Coronary artery (tissue), 2 donors: ENCODE measurements at regions not wholly inside any gene's neighbourhood (a gene's known extent, or its start where the extent isn't known, plus 50 kb on each side); places are given as distances from the start of the nearest gene placed in this dataset.

Source experiments
- DNase-seq: peaks from one replicate; pipeline ENCODE4 v3.0.0-alpha.2; 2017; ENCODE audit warnings: low spot score
- H3K27ac ChIP-seq, 2 donors: fragments of 200-600 bp; sonication (generic); one replicate each; pipeline ENCODE4 v1.5.1; 2016 to 2019
- H3K4me3 ChIP-seq: fragments of 200-600 bp; sonication (generic); 2 replicates; pipeline ENCODE4 v1.5.1; 2016; ENCODE audit warnings: mild to moderate bottlenecking, moderate library complexity
- TF ChIP-seq, protein P1 (sequence below): fragments of 200-600 bp; sonication (generic); IDR thresholded peaks from one replicate; pipeline ENCODE4 v1.5.1; 2019; ENCODE audit warnings: antibody characterized with exemption

DNA sequence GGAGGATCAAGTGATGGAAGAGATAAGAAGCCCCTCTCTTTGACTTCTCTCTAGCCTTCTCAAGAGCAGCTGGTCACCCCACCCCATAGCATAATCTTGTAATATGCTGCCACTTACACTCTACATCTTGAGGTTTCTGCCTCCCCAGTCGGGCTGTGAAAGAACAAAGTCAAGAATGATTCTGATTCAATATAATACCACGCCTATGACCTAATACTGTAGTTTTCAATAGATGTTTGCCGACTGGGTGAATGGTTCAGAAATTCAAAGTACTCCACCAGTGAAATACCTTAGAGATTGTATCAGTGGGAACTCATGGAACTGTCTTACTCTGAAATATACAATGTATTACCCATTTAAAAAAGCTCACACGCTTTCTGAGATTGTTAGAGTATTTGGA lies 93.0 kb upstream of the ZFHX3 start:
- TF ChIP-seq, protein P1, sequence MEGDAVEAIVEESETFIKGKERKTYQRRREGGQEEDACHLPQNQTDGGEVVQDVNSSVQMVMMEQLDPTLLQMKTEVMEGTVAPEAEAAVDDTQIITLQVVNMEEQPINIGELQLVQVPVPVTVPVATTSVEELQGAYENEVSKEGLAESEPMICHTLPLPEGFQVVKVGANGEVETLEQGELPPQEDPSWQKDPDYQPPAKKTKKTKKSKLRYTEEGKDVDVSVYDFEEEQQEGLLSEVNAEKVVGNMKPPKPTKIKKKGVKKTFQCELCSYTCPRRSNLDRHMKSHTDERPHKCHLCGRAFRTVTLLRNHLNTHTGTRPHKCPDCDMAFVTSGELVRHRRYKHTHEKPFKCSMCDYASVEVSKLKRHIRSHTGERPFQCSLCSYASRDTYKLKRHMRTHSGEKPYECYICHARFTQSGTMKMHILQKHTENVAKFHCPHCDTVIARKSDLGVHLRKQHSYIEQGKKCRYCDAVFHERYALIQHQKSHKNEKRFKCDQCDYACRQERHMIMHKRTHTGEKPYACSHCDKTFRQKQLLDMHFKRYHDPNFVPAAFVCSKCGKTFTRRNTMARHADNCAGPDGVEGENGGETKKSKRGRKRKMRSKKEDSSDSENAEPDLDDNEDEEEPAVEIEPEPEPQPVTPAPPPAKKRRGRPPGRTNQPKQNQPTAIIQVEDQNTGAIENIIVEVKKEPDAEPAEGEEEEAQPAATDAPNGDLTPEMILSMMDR = no peak
- H3K27ac ChIP-seq = no peak overlapping the region
- no peak overlapping the region for H3K4me3 ChIP-seq
- no peak for DNase-seq

DNA sequence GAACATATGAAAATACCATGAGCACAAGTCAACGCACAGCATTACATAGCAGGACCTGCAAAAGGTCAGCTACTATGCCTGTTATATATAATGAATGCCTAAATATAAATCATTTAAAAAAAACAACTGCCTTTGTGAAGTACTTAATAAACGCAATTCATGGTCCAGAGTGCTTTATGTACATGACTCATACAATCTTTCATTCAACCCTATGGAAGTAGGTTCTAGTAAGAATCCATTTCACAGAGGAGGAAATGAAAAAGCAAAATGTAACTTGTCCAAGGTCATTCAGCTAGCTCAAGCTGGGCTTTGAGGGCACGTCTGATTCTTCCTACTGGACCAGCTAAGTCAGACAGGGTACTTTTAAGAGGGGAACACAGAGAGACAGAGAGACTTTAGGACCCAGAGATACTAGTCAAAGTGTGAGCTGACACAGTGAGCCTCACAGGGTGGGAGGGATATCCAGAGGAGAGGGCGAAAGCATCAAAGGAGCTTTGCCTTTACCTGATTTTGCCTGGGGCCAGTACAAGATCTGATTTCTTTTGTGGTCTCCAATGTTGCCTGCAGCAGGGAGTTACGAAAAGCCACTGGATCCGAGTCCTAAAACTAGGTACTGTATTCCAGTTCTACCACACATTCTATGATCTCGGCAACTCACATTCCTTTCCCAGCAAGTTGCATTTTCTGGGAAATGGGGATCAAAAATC lies 83.4 kb upstream of the ZFHX3 start:
- TF ChIP-seq, protein P1 = no peak
- no peak for DNase-seq
- no peak overlapping the region for H3K4me3 ChIP-seq
- H3K27ac ChIP-seq = no peak overlapping the region

DNA sequence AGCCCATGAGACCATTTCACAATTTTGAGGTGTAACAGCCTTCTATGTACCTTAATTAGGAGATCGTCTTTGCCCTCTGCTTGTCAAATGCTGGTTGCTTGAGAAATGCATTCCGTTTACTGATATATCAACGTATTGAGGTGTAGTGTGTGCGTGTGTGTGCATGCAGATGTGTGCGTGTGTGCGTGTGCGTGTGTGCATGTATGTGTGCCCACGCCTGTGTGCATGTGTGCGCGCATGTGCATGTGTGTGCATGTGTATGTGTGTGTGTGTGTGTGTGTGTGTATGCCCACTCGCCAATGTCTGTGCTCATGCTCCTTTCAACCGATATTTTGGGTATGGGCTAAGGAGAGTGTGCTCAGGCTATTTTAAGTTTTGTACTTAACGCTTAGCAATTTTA lies 81.5 kb upstream of the ZFHX3 start:
- TF ChIP-seq, protein P1 = no peak
- Histone ChIP-seq H3K4me3 (no peak overlapping the region), H3K27ac (no peak overlapping the region)
- DNase-seq = no peak

DNA sequence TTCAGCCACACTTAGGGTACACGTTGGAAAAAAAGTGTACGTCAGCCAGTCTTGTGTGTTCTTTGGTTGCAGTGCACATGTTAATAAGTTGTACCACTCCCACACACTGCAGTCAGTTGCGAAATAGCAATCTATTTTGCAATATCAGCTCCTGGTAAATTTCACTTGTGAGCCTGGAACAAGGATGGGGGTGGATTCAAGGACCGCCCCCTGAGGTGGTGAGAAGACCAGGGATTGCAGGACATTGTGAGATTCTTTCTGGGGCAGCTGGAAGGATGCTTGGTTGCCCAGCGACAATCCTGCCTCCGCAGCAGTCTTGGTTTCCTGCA lies 78.6 kb upstream of the ZFHX3 start:
- Histone ChIP-seq H3K4me3 (no peak overlapping the region), H3K27ac (peak overlapping the region in 1 of 2 donors; percentile 72)
- no peak for DNase-seq
- TF ChIP-seq, protein P1 = no peak

DNA sequence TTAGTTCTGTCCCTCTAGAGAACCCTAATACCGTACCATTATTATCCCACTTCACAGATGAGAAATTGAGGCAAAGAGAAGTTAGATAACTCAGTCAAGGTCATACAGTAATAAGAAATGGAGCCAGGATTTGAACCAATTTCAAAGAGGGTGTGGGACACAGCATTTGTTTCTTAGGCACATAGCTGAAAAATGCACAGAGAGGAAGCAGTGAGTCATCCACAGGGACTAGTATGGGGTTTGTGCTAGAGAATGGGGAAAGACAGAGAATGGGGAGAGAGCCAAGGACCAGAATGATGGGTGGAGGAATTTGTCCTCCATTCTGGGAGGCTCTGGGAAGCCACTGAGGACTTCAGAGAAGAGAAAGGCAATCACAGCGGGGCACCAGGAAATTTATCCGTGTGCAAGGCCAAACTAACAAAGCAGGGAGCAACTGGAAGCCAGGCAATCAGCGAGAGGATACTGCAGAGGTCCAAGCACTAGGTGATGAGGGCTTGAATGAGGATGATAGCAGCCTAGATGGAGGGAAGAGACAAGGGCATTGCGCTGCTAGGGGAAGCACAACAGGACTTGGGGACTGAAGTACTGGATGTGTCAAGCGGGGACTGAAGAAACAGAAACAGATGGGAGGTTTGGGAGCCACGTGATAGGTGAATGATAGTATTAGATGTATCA lies 78.1 kb upstream of the ZFHX3 start:
- Histone ChIP-seq H3K27ac (peak overlapping the region; percentile 27 to 72), H3K4me3 (no peak overlapping the region)
- DNase-seq = no peak
- TF ChIP-seq, protein P1 = no peak

DNA sequence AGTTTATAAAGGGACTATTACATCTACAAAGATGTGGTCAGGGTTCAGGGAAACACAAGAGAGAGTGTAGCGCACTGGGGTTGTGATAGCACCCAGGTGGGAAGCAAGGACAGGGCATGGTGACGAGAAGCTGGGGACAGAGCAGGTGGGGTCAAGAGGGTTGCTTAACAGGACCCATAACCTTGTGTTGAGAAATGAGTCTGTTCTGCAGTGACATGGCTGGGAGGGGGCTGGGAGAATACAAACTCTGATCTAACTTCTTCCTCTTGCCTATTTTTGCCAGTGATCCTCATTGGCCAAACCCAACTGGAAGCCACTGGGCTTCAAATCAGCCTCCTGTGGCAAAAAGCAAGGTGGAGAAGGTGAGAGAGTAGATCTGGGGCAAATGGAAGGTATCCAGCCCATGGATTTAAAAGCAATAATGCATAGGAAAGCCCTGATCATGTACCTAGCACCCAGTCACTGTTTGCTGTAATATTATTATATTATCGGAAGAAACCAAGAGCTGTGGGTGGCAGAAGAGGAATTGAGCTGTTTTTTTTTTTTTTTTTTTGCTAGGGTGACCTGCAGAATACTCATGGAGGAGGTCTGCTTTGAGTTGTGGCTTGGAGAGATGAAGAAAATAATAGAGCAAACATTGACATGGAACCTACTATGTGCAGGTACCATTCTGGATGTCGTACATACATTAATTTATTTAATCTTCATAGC lies 76.9 kb upstream of the ZFHX3 start:
- Histone ChIP-seq H3K27ac (peak overlapping the region in 1 of 2 donors; percentile 80), H3K4me3 (no peak overlapping the region)
- TF ChIP-seq, protein P1 = no peak
- no peak for DNase-seq
